ENCODE measurements at regions not wholly inside any gene's neighbourhood (a gene's known extent, or its start where the extent isn't known, plus 50 kb on each side); places are given as distances from the start of the nearest gene placed in this dataset.

DNA sequence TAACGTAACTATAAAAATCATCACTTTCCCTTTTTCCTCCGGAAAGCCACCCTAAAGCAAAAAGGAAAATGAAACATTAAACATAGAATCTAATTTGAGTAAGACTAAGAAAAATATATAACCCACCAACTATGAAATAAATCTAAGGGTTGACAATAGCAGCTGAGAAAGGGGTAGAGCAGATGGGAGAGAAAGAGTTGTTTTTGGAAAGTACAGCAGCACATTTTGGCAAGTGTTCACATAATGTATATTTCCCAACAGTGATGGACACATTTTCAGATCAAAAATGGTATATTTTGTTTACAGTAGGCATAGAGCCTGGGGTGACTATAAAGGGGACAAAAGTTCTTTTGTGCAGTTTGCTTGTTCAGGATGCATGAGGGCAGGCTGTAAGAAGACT is 1287.4 kb upstream of the B3GALT2 start:
- no CpG with 5 or more reads among the region's 2 CpGs for WGBS (ENCODE audit: insufficient coverage)
- DNase-seq: no peak
- H3K4me1 ChIP-seq (ENCODE audit: control insufficient read depth, insufficient read depth, low read length): no peaks in the 10 kb centered on the region
- no peaks in the 10 kb centered on the region for H3K36me3 Mint-ChIP-seq
- H3K4me1 Mint-ChIP-seq: no peaks in the 10 kb centered on the region
- no peaks in the 10 kb centered on the region for H3K27me3 Mint-ChIP-seq (ENCODE audit: low read depth in 2 of 2)
- TF ChIP-seq CTCF (IDR thresholded peaks at IDR 0.05): no peak
- no peak overlapping the region for H3K27ac ChIP-seq (ENCODE audit: low read length)
- H3K9me3 Mint-ChIP-seq: peaks cover 5 to 7% of the 10 kb centered on the region in 2 donors
- no peak for ATAC-seq
- H3K36me3 ChIP-seq (ENCODE audit: control insufficient read depth, insufficient read depth, low read length): no peaks in the 10 kb centered on the region
- intact Hi-C loops (cut with micrococcal nuclease): no loop called here
- no peak overlapping the region for H3K27ac Mint-ChIP-seq
- no peak overlapping the region for H3K4me3 ChIP-seq (ENCODE audit: low read length)
- H3K27me3 ChIP-seq (ENCODE audit: control insufficient read depth, insufficient read depth, low read length): no peaks in the 10 kb centered on the region
- no peaks in the 10 kb centered on the region for H3K9me3 ChIP-seq (ENCODE audit: control insufficient read depth, insufficient read depth, low read length)
- no peak overlapping the region for H3K4me3 Mint-ChIP-seq

GRCh38 chr1:194469282-194469681 is 1282.9 kb upstream of the B3GALT2 start:
- H3K9me3 Mint-ChIP-seq: peaks cover 6 to 7% of the 10 kb centered on the region in 2 donors
- ATAC-seq (no peak), DNase-seq (no peak)
- no peaks in the 10 kb centered on the region for H3K27me3 Mint-ChIP-seq (ENCODE audit: low read depth in 2 of 2)
- no peak for TF ChIP-seq CTCF (IDR thresholded peaks at IDR 0.05)
- no peaks in the 10 kb centered on the region for H3K36me3 Mint-ChIP-seq
- intact Hi-C loops (cut with micrococcal nuclease): no loop called here
- no peaks in the 10 kb centered on the region for H3K4me1 Mint-ChIP-seq
- H3K4me3 Mint-ChIP-seq: no peak overlapping the region
- no CpG with 5 or more reads among the region's 1 CpG for WGBS (ENCODE audit: insufficient coverage)
- Histone ChIP-seq H3K27ac (ENCODE audit: low read length) (no peak overlapping the region), H3K4me3 (ENCODE audit: low read length) (no peak overlapping the region), H3K36me3 (ENCODE audit: control insufficient read depth, insufficient read depth, low read length) (no peaks in the 10 kb centered on the region), H3K9me3 (ENCODE audit: control insufficient read depth, insufficient read depth, low read length) (no peaks in the 10 kb centered on the region), H3K4me1 (ENCODE audit: control insufficient read depth, insufficient read depth, low read length) (no peaks in the 10 kb centered on the region), H3K27me3 (ENCODE audit: control insufficient read depth, insufficient read depth, low read length) (no peaks in the 10 kb centered on the region)
- H3K27ac Mint-ChIP-seq: no peak overlapping the region

GRCh38 chr1:194466706-194467105 is 1280.3 kb upstream of the B3GALT2 start:
- TF ChIP-seq CTCF (IDR thresholded peaks at IDR 0.05): no peak
- H3K27ac Mint-ChIP-seq: no peak overlapping the region
- H3K4me3 Mint-ChIP-seq: no peak overlapping the region
- intact Hi-C loops (cut with micrococcal nuclease): no loop called here
- H3K36me3 Mint-ChIP-seq: no peaks in the 10 kb centered on the region
- 67% methylated on average over 4 of the region's 4 CpGs for WGBS (ENCODE audit: insufficient coverage)
- Histone ChIP-seq H3K36me3 (ENCODE audit: control insufficient read depth, insufficient read depth, low read length) (no peaks in the 10 kb centered on the region), H3K4me3 (ENCODE audit: low read length) (no peak overlapping the region), H3K9me3 (ENCODE audit: control insufficient read depth, insufficient read depth, low read length) (no peaks in the 10 kb centered on the region), H3K27ac (ENCODE audit: low read length) (no peak overlapping the region), H3K4me1 (ENCODE audit: control insufficient read depth, insufficient read depth, low read length) (no peaks in the 10 kb centered on the region), H3K27me3 (ENCODE audit: control insufficient read depth, insufficient read depth, low read length) (no peaks in the 10 kb centered on the region)
- no peaks in the 10 kb centered on the region for H3K27me3 Mint-ChIP-seq (ENCODE audit: low read depth in 2 of 2)
- DNase-seq (no peak), ATAC-seq (no peak)
- no peaks in the 10 kb centered on the region for H3K4me1 Mint-ChIP-seq
- peaks cover 2 to 3% of the 10 kb centered on the region in 2 donors for H3K9me3 Mint-ChIP-seq

DNA sequence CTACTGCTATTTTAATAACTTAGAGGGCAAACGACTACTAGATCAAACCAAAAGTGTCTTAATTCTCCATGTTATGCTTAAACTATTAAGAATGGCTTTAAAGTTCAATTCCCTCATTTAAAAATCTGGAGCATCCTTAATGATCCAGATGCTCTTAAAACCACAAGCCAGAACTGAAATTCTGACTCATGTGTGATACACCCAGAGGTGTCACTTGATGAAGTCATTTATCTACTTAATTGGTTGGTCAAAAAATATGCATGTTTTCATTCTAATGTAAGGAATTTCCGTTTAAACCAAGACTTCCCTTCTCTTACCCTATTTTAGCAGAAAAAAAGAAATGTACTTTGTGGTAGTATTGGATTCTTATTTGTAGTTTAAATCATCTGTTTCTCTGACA is 1261.2 kb upstream of the B3GALT2 start:
- ATAC-seq (no peak), DNase-seq (no peak)
- H3K9me3 ChIP-seq (ENCODE audit: control insufficient read depth, insufficient read depth, low read length): no peaks in the 10 kb centered on the region
- H3K27ac ChIP-seq (ENCODE audit: low read length): no peak overlapping the region
- no peak overlapping the region for H3K27ac Mint-ChIP-seq
- H3K9me3 Mint-ChIP-seq: peaks cover 20 to 30% of the 10 kb centered on the region in 2 donors
- 71% methylated on average over 1 of the region's 2 CpGs for WGBS (ENCODE audit: insufficient coverage)
- no peaks in the 10 kb centered on the region for H3K36me3 Mint-ChIP-seq
- no peak overlapping the region for H3K4me3 Mint-ChIP-seq
- H3K4me1 ChIP-seq (ENCODE audit: control insufficient read depth, insufficient read depth, low read length): no peaks in the 10 kb centered on the region
- H3K27me3 ChIP-seq (ENCODE audit: control insufficient read depth, insufficient read depth, low read length): no peaks in the 10 kb centered on the region
- H3K27me3 Mint-ChIP-seq (ENCODE audit: low read depth in 2 of 2): no peaks in the 10 kb centered on the region
- H3K4me3 ChIP-seq (ENCODE audit: low read length): no peak overlapping the region
- H3K4me1 Mint-ChIP-seq: no peaks in the 10 kb centered on the region
- TF ChIP-seq CTCF (IDR thresholded peaks at IDR 0.05): no peak
- intact Hi-C loops (cut with micrococcal nuclease): no loop called here
- H3K36me3 ChIP-seq (ENCODE audit: control insufficient read depth, insufficient read depth, low read length): no peaks in the 10 kb centered on the region

Measured in natural killer cell (primary cell).